HEK293T (cell line): ENCODE measurements at regions not wholly inside any gene's neighbourhood (a gene's known extent, or its start where the extent isn't known, plus 50 kb on each side); places are given as distances from the start of the nearest gene placed in this dataset.
"Not testable (repeated sequence)": the region's sequence is repeated elsewhere in the genome, so short reads cannot be mapped to it uniquely, and the experiment has no call there.

Experiments used
- CTBP1 ChIP-seq: fragments of 450-650 bp; IDR thresholded peaks from 2 replicates; pipeline ENCODE4 v1.6.1; 2016; ENCODE audit warnings: borderline replicate concordance
- FOXA1 ChIP-seq: fragments of 450-650 bp; IDR thresholded peaks from 2 replicates; pipeline ENCODE4 v1.6.1; 2016; ENCODE audit warnings: mild to moderate bottlenecking
- FOXM1 ChIP-seq: fragments of 450-650 bp; IDR thresholded peaks from 2 replicates; pipeline ENCODE4 v1.6.1; 2017; ENCODE audit warnings: mild to moderate bottlenecking, borderline replicate concordance
- PKNOX1 ChIP-seq: fragments of 450-650 bp; IDR thresholded peaks from 2 replicates; pipeline ENCODE4 v1.6.1; 2016
- SP1 ChIP-seq: fragments of 450-650 bp; IDR thresholded peaks from 2 replicates; pipeline ENCODE4 v1.6.1; 2017
- TARDBP ChIP-seq: fragments of 450-650 bp; IDR thresholded peaks from 2 replicates; pipeline ENCODE4 v1.6.1; 2016

- not testable (repeated sequence) for TF ChIP-seq TARDBP, FOXA1, PKNOX1, SP1, FOXM1, CTBP1
These were observed 2693.1 kb upstream of the TPTE start for GRCh38 chr21:7828260-7828659.
